ELF-1 (cell line): ENCODE measurements at regions not wholly inside any gene's neighbourhood (a gene's known extent, or its start where the extent isn't known, plus 50 kb on each side); places are given as distances from the start of the nearest gene placed in this dataset.
"Not testable (repeated sequence)": the region's sequence is repeated elsewhere in the genome, so short reads cannot be mapped to it uniquely, and the experiment has no call there.

Experiments
- DNase-seq: peaks from one replicate; pipeline ENCODE4 v3.0.0-alpha.2; 2016; ENCODE audit warnings: low read depth, low spot score

- no peak for DNase-seq
These were observed 119.5 kb downstream of the TUBA3C start for GRCh38 chr13:19062019-19062646.

GRCh38 chr13:19061278-19061677 lies 120.3 kb downstream of the TUBA3C start:
- no peak for DNase-seq

- DNase-seq, result no peak
These were observed 121.2 kb downstream of the TUBA3C start for GRCh38 chr13:19060311-19061002.

DNA sequence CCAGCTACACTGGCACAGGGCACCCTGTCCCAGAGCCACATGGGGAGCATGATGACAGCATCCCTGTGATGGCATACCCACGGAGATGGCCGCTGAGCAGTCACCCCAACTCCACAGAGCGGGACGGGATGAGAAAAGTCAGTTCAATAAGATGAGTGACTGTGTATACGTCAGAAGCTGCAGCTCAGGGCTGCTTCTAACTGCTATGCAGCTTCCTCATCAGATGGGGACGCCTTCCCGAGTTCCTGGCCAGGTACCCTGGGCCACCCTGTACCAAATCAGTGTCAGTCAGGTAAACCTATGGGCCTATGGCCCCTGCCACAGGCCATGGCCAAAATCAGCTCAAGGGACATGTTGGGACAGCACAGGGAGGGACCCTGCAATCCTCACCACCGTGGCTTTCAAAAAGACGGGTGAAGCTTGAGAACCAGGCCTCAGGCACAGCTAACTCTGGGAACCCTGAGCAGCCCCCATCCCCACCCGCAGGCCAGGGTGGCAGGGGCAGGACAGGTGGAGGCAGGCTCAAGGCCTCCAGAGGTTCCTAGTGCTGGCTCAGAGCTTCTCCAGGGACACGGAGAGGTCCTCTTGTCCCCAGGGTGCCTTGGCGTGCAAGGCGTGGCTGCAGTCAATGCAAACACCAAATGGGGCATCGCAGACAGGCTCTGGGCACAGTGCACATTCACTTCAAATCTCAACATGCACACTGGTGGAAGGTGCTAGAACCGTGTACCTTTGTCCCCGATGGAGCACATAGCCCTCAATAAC lies 122.4 kb downstream of the TUBA3C start:
- no peak for DNase-seq

DNA sequence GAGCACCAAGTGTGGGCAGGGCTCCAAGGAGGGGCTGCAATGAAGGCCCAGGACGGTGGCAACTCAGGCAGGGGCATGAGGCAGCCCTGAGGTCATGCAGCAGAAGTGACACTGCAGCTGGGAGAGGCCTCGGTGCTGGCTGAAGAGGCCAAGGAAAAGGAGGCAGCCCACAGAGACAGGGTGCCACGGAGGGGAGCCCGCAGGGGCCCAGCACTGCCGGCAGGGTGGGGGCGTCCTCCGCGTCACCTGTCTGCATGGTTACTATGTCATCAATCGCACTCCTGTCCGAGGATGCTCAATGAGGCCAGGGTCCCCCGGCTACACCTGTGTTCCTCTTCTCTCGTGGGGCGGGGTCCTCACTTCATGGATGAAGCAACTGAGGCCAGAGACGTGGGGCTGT lies 123.1 kb downstream of the TUBA3C start:
- DNase-seq, result no peak

- DNase-seq, result no peak
These were observed 123.9 kb downstream of the TUBA3C start for GRCh38 chr13:19057588-19058340.

DNA sequence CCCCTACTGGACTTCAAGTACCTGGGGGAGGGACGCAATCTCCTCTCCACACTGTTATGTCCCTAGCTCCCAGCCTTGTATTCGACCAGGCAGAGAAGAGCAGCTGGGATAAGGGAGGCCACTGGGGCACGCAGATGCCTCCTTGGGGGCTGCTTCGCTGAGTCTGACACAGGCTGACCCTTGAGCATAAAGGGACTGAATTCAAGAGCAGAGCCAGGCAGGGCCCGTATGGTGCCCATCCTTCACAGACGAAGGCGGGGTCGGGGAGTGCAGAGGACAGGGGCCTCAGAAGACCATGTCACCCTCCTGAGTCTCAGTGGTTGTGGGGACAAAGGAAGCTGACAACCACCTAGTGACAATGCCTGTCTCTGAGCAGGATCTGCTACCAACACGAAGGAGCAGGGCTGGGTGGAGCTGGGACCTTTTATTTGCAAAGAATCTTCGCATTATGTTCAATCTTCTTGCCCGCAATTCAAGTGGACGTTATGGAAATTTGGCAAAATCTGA lies 124.6 kb downstream of the TUBA3C start:
- DNase-seq, result no peak

- DNase-seq, result no peak
These were observed 125.2 kb downstream of the TUBA3C start for GRCh38 chr13:19056355-19056880.

GRCh38 chr13:19055611-19056010 lies 126.0 kb downstream of the TUBA3C start:
- no peak for DNase-seq

GRCh38 chr13:19053561-19053960 lies 128.1 kb downstream of the TUBA3C start:
- DNase-seq, result no peak

GRCh38 chr13:19052931-19053330 lies 128.7 kb downstream of the TUBA3C start:
- no peak for DNase-seq

DNA sequence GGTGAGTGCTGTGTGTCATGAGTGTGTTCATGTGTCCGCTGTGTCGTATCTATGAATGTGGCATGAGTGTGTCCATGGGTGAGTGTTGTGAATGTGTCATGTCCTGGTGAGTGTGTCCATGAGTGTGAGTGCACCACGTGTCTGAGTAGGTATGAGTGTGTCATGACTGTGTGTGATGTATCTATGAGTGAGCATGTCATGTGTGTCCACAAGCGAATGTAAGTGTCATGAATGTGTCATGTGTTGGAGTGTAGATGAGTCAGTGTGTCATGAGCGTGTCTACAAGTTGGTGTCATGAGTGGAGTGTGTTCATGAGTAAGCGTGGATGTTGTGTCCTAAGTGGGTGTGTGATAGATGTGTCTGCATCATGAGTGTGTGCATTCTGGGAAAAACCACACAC lies 129.4 kb downstream of the TUBA3C start:
- DNase-seq, result no peak

DNA sequence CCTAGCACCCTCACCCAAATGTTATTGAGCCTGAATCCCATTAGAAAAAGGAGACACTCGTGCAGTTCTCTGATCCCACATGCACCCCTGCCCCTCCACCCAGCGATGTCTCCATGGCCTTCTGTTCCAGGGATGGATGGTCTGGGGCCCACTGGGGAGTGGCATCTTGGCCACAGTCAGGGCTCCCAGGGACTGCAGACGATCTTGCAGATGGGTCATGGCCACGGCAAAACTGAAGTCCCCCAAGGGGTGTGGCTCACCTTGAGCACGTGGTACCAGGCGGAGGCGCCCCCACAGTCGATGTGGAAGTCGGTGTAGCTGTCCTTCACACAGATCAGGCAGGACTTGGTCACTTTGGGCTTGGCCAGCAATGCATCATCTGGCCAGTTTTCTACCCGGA lies 130.7 kb downstream of the TUBA3C start:
- DNase-seq, result no peak

DNA sequence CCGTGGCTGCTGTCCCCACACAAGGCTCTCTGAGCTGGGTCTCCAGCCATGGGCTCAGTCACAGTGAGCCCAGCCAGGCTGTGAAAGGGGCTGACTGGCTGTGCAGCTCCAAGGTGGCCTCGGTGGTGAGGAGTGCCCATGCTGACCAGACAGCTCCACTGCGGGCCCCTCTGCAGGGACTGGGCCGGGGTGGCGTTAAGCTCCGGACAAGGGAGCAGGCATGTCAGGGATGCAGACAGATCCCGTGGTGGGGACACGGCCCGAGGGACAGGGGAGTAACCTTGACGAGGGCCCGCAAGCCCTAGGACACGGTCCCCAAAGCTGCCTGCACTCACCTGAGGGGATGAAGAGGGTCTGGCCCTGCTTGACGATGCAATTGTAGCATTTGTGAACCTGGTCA lies 132.0 kb downstream of the TUBA3C start:
- not testable (repeated sequence) for DNase-seq

DNA sequence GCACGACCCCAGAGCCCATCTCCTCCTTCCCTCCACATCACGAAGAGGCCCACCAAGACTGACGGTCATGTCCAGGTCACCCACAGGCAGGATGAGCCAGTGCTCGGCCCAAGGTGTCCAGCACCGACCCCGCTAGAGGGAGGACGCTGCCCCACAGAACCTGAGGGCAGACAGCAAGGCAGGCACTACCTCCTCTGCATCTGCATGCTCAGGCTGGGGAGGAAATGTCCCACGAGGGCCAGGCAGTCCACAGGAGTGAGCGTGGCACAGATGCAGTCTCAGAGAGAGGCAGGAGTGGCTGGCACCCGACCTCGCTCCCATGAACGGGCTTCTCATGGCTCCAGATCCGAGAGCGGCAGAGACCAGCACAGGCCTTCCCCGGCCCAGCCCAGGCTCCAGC lies 133.2 kb downstream of the TUBA3C start:
- DNase-seq, result no peak

- no peak for DNase-seq
These were observed 158.5 kb downstream of the TUBA3C start for GRCh38 chr13:19023115-19023514.

GRCh38 chr13:19020988-19021387 lies 160.6 kb downstream of the TUBA3C start:
- no peak for DNase-seq

- no peak for DNase-seq
These were observed 183.2 kb downstream of the TUBA3C start for GRCh38 chr13:18998389-18998788.

DNA sequence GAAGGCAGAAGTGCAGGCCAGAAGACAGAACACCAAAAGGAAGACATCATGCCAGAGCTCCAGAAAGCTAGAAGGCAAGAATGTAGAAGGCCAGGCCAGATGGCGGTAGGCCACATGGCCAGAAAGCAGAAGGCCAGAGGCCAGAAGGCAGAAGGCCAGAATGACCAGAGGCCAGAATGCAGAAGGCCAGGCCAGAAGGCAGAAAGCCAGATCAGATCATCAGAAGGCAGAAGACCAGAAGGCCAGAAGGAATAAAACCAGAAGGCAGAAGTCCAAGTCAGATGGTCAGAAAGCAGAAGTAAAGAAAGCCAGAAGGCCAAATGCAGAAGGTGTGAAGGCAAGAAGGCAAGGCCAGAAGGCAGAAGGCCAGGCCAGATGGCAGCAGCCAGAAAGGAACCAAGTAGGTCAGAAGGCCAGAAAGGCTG lies 185.0 kb downstream of the TUBA3C start:
- no peak for DNase-seq

GRCh38 chr13:18996221-18996620 lies 185.4 kb downstream of the TUBA3C start:
- no peak for DNase-seq

DNA sequence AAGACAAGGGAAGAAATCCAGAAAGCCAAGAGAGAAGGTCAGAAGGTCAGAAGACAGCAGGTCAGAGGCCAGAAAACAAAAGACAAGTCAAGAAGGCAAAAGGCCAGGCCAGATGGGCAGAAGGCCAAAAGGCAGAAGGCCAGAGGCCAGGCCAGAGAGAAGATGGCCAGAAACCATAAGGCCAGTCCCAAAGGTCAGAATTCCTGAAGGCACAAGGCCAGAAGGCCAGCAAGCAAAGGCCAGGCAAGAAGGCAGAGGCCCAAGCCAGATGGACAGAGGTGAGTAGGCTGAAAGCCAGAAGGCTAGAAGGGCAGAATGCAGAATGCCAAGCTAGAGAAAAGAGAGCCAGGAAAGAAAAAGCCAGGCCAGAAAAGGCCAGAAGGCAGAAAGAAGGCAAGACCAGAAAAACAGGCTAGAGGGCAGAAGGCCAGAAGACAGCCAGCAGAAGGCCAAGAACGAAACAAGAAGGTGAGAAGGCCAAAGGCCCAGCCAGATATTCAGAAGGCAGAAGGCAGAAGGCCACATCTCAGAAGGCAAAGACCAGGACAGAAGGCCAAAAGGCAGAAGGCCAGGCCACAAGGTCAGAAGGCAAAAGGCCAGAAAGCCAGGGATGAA lies 186.3 kb downstream of the TUBA3C start:
- DNase-seq, result no peak
